Lung (tissue), 11 donors: ENCODE measurements at regions not wholly inside any gene's neighbourhood (a gene's known extent, or its start where the extent isn't known, plus 50 kb on each side); places are given as distances from the start of the nearest gene placed in this dataset.
"Not testable (repeated sequence)": the region's sequence is repeated elsewhere in the genome, so short reads cannot be mapped to it uniquely, and the experiment has no call there.

Experiments used
- ATAC-seq: fragments of 200-7000 bp; cut with Tn5 transposase; one replicate; pipeline ENCODE4 v1.9.1; 2020; ENCODE audit warnings: moderate number of reproducible peaks; ENCODE audit not compliant: insufficient read depth, low FRiP score
- DNase-seq, 3 donors: peaks; one replicate each; pipeline ENCODE4 v3.0.0-alpha.2; 2013 to 2017
- H3K27ac ChIP-seq, 2 donors: one replicate each; pipeline ENCODE4 v1.5.1; 2013; ENCODE audit warnings: mild to moderate bottlenecking in 2 of 2, moderate library complexity in 2 of 2, control low read depth in 1 of 2, inconsistent platforms in 1 of 2, low read depth in 1 of 2, low read length in 1 of 2
- H3K27me3 ChIP-seq, 3 donors: one replicate each; pipeline ENCODE4 v1.5.1; 2013; ENCODE audit warnings: low read length in 2 of 3; ENCODE audit not compliant: control insufficient read depth in 3 of 3, insufficient read depth in 3 of 3
- H3K36me3 ChIP-seq, 4 donors: one replicate each; pipeline ENCODE4 v1.5.1; 2013; ENCODE audit warnings: low read length in 4 of 4, mild to moderate bottlenecking in 1 of 4, moderate library complexity in 1 of 4; ENCODE audit not compliant: control insufficient read depth in 4 of 4, insufficient read depth in 4 of 4
- H3K4me1 ChIP-seq, 5 donors: one replicate each; pipeline ENCODE4 v1.5.1; 2013; ENCODE audit warnings: low read length in 5 of 5, mild to moderate bottlenecking in 2 of 5, moderate library complexity in 1 of 5; ENCODE audit not compliant: control insufficient read depth in 5 of 5, insufficient read depth in 5 of 5
- H3K4me3 ChIP-seq: one replicate; pipeline ENCODE4 v1.5.1; 2013; ENCODE audit warnings: mild to moderate bottlenecking, control low read depth, moderate library complexity
- H3K9ac ChIP-seq, 2 donors: one replicate each; pipeline ENCODE4 v1.5.1; 2013; ENCODE audit warnings: low read length in 2 of 2, control low read depth in 1 of 2; ENCODE audit not compliant: insufficient read depth in 1 of 2
- H3K9me3 ChIP-seq, 4 donors: one replicate each; pipeline ENCODE4 v1.5.1; 2013; ENCODE audit warnings: low read length in 3 of 4, mild to moderate bottlenecking in 1 of 4, moderate library complexity in 1 of 4; ENCODE audit not compliant: control insufficient read depth in 4 of 4, insufficient read depth in 3 of 4
- CTCF ChIP-seq: IDR thresholded peaks from 2 replicates; pipeline ENCODE4 v1.5.1; 2012; ENCODE audit warnings: mild to moderate bottlenecking; ENCODE audit errors: control extremely low read depth, extremely low read depth
- WGBS, 2 donors: extraction: QIAGEN DNeasy Blood & Tissue Kit; methylation state at CpG; one replicate each; pipeline ENCODE4 v1.1.7; 2013; 5-methylcytosine and 5-hydroxymethylcytosine counted together
- donor health status: control.
- donor health status: control.
- donor health status: Bipolar disorder and iron deficiency.
- donor health status: healthy.
- donor health status: DM: yes; HTN: yes; CAD: no.

- DNase-seq (no peak), ATAC-seq (no peak)
- no peak overlapping the region for H3K4me3 ChIP-seq
- no peak overlapping the region for H3K9ac ChIP-seq
- H3K36me3 ChIP-seq: no peaks in the 10 kb centered on the region
- no peaks in the 10 kb centered on the region for H3K27me3 ChIP-seq
- TF ChIP-seq CTCF: no peak
- no peaks in the 10 kb centered on the region for H3K4me1 ChIP-seq
- WGBS, 2 donors: 79 to 91% methylated on average over 4 of the region's 4 CpGs
- no peak overlapping the region for H3K27ac ChIP-seq
- H3K9me3 ChIP-seq: peaks cover 0 to 3% (median 0%) of the 10 kb centered on the region in 4 donors
These were observed 76.3 kb upstream of the C7orf33 start for GRCh38 chr7:148514236-148514635.

DNA sequence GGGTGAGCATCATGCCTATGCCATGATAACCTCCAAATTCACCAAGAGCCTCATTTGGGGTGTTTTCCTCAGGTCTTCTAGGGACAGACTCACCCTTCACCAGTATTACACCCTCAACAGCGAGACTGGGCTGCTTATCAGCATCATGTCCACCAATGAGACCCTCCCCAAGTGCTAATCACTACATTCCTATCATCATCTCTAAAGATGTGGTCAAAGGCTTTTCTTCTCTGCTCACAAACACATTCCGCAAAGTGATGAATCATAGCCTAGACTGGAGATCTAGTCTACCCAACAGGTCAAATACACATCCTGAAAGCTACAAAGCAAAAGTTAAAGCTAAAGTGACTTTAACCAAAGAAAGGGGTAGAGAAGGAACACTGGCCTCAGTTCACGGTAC, 75.3 kb upstream of the C7orf33 start:
- WGBS, 2 donors: 89 to 93% methylated on average over 3 of the region's 3 CpGs
- no peaks in the 10 kb centered on the region for H3K27me3 ChIP-seq
- no peak overlapping the region for H3K9ac ChIP-seq
- ATAC-seq: no peak
- DNase-seq: no peak
- no peaks in the 10 kb centered on the region for H3K36me3 ChIP-seq
- H3K4me3 ChIP-seq: no peak overlapping the region
- H3K4me1 ChIP-seq: no peaks in the 10 kb centered on the region
- no peak for TF ChIP-seq CTCF
- H3K9me3 ChIP-seq: peaks cover 0 to 3% (median 0%) of the 10 kb centered on the region in 4 donors
- H3K27ac ChIP-seq: no peak overlapping the region

- WGBS, 2 donors: 78 to 84% methylated on average over 6 of the region's 6 CpGs
- Histone ChIP-seq H3K36me3 (no peaks in the 10 kb centered on the region), H3K27ac (no peak overlapping the region), H3K4me1 (no peaks in the 10 kb centered on the region), H3K27me3 (no peaks in the 10 kb centered on the region), H3K9me3 (peaks cover 0 to 3% (median 0%) of the 10 kb centered on the region in 4 donors), H3K4me3 (no peak overlapping the region), H3K9ac (no peak overlapping the region)
- ATAC-seq (no peak), DNase-seq (no peak)
- no peak for TF ChIP-seq CTCF
These were observed 74.6 kb upstream of the C7orf33 start for GRCh38 chr7:148515728-148516695.

- ATAC-seq, DNase-seq, H3K9ac ChIP-seq, H3K27me3 ChIP-seq, H3K4me3 ChIP-seq, H3K4me1 ChIP-seq, H3K9me3 ChIP-seq, H3K36me3 ChIP-seq, H3K27ac ChIP-seq: not testable (repeated sequence)
- WGBS, 2 donors: 63 to 66% methylated on average over 4 of the region's 4 CpGs
These were observed 71.2 kb upstream of the C7orf33 start for GRCh38 chr7:148519386-148519785.
